GM12865 (cell line): ENCODE measurements at regions not wholly inside any gene's neighbourhood (a gene's known extent, or its start where the extent isn't known, plus 50 kb on each side); places are given as distances from the start of the nearest gene placed in this dataset.

Experiments
- DNase-seq: peaks from one replicate; pipeline ENCODE4 v3.0.0; 2010; ENCODE audit warnings: low read depth
- H3K4me3 ChIP-seq: 2 replicates; pipeline ENCODE4 v1.5.1; 2011; ENCODE audit warnings: mild to moderate bottlenecking, low read depth, low read length, control low read depth
- TF ChIP-seq, protein P1 (sequence below): IDR thresholded peaks from 2 replicates; pipeline ENCODE4 v1.5.1; 2011; ENCODE audit warnings: low read length, control low read depth, low read depth, inconsistent platforms; ENCODE audit not compliant: insufficient read depth; ENCODE audit errors: missing control alignments

DNA sequence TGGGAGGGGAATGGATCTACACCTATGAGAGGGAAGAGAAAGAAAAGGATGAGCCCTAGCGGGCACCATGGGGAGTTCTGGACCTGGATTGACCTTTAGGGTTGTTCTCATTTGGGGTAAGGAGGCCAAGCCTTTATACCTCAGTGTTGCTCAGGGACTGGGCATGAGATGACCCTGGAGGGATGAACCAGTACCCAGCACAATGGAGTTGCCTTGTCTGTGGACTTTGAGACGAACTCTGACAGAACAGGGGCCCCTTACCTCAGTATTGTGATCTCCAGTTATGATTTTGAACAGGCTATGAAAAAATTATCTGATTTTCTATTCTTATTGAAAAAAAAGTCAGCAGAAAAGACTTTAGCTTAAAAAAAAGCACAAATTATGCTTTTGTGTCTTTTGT, 88.6 kb downstream of the FOXA2 start:
- no peak for DNase-seq
- H3K4me3 ChIP-seq: no peak overlapping the region
- TF ChIP-seq, protein P1, sequence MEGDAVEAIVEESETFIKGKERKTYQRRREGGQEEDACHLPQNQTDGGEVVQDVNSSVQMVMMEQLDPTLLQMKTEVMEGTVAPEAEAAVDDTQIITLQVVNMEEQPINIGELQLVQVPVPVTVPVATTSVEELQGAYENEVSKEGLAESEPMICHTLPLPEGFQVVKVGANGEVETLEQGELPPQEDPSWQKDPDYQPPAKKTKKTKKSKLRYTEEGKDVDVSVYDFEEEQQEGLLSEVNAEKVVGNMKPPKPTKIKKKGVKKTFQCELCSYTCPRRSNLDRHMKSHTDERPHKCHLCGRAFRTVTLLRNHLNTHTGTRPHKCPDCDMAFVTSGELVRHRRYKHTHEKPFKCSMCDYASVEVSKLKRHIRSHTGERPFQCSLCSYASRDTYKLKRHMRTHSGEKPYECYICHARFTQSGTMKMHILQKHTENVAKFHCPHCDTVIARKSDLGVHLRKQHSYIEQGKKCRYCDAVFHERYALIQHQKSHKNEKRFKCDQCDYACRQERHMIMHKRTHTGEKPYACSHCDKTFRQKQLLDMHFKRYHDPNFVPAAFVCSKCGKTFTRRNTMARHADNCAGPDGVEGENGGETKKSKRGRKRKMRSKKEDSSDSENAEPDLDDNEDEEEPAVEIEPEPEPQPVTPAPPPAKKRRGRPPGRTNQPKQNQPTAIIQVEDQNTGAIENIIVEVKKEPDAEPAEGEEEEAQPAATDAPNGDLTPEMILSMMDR: no peak

DNA sequence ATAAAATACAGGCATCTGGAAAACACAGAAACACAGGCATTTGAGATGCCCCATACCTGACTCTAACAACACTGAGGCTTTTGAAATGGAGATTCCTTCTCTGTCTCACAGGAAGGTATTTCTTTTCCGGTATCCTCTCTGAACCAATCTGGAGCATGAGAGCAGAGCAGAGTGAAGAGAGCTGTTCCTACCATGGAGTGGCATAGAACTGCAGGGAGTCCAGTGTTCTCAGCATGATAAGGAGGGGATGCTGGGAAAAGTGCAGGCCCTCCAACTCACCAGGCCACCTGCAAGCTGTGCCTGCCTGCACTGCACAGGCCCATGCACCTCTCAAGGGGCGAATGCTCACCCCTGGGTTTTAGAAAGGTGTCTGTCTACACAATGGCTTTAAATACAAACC, 89.2 kb downstream of the FOXA2 start:
- TF ChIP-seq, protein P1: no peak

DNA sequence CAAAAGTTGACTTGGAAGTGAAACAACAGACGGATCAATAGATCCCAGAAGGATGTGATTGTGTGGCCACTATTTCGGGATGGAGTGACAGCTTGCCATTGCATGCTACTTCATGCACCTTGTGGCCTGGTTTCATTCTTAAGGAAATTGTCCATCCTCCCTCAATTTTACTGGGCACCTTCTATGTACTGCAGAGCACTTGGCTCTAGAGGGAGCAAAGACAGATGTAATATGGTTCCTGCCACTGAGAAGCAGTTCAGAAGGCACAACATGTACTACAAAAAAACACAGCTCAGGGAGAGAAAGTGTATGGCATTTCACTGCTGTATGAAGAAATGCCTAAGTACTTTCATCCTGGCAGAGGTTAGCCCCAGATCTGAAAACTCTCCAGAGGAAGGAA, 91.9 kb downstream of the FOXA2 start:
- TF ChIP-seq, protein P1: no peak
- DNase-seq: no peak

More for the DNA sequence above, 89.2 kb downstream of the FOXA2 start:
- no peak for DNase-seq
- no peak overlapping the region for H3K4me3 ChIP-seq

GRCh38 chr20:22491194-22491505, 93.2 kb downstream of the FOXA2 start:
- TF ChIP-seq, protein P1: no peak
- no peak for DNase-seq

More for the DNA sequence above, 91.9 kb downstream of the FOXA2 start:
- no peak overlapping the region for H3K4me3 ChIP-seq

GRCh38 chr20:22490287-22491193, 93.8 kb downstream of the FOXA2 start:
- TF ChIP-seq, protein P1: no peak
- no peak for DNase-seq
- no peak overlapping the region for H3K4me3 ChIP-seq

More at GRCh38 chr20:22491194-22491505, 93.2 kb downstream of the FOXA2 start:
- H3K4me3 ChIP-seq: no peak overlapping the region

DNA sequence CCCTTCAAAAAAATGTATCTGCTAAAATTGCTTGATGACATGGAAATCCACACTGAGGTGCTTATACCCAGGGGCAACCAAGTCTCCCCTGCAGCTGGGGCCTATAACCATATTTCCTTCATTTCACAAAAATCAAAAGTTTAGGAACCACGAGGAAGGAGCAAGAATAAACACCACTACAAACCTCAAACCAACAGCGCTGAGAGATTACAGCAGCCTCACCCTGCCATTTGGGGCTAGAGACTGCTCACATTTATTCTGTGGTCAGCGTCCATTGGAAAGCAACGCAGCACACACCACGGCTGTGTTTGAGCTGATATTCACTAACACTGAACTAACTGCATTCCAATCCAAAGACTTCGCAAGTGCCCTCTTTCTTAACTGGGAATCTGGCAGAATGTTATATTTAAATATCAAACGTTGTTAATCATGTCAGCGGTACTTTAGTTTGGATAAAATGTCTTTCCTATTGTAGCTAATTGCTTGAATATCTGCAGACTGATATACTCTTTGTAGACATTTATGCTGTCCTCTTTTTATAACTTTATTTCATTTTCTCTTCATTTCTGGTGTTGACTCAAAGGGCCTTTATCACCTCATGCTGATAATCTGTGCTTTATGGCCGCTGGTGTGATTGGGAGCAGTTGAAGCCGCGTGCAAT, 94.6 kb downstream of the FOXA2 start:
- TF ChIP-seq, protein P1: no peak
- no peak overlapping the region for H3K4me3 ChIP-seq
- no peak for DNase-seq

DNA sequence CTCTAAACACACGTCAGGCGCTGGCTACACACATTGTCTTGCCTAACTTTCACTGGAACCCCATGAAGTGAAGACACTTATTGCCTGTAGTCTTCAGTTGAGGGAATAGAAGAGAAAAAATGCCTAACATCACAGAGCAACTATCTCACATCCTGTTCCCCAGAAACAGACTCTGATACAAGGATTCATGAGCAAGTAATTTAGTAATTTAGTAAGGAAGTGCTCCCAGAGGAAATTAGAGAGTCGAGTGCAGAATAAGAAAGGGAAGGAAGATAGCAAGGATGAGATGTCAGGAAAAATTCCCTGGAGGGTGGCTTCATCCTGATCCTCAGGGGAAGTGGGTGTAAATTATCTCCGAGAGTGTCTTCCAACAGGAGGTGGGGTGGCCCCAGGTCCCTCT, 104.0 kb downstream of the FOXA2 start:
- no peak overlapping the region for H3K4me3 ChIP-seq
- no peak for DNase-seq
- TF ChIP-seq, protein P1: no peak
